Nephron progenitor cell (in vitro differentiated cells): ENCODE measurements at regions not wholly inside any gene's neighbourhood (a gene's known extent, or its start where the extent isn't known, plus 50 kb on each side); places are given as distances from the start of the nearest gene placed in this dataset.
"Not testable (repeated sequence)": the region's sequence is repeated elsewhere in the genome, so short reads cannot be mapped to it uniquely, and the experiment has no call there.

Experiments used
- DNase-seq: peaks from one replicate; pipeline ENCODE4 v3.0.0; 2021
- H3K27ac Mint-ChIP-seq: 2 replicates; pipeline ENCODE4 v1.8.0; 2021; ENCODE audit warnings: mild to moderate bottlenecking, moderate library complexity, mixed read lengths
- H3K27me3 Mint-ChIP-seq: 2 replicates; pipeline ENCODE4 v1.8.0; 2021; ENCODE audit warnings: mild to moderate bottlenecking, low read depth, mixed read lengths; ENCODE audit not compliant: poor library complexity
- H3K36me3 Mint-ChIP-seq: 2 replicates; pipeline ENCODE4 v1.8.0; 2021; ENCODE audit warnings: low read depth, mixed read lengths
- H3K4me1 Mint-ChIP-seq: 2 replicates; pipeline ENCODE4 v1.8.0; 2021; ENCODE audit warnings: mixed read lengths
- H3K4me3 Mint-ChIP-seq: 2 replicates; pipeline ENCODE4 v1.8.0; 2021; ENCODE audit warnings: mild to moderate bottlenecking, moderate library complexity, mixed read lengths
- H3K9me3 Mint-ChIP-seq: 2 replicates; pipeline ENCODE4 v1.8.0; 2021; ENCODE audit warnings: mild to moderate bottlenecking, moderate library complexity, mixed read lengths

GRCh38 chr2:111258318-111258717 lies 137.6 kb downstream of the BCL2L11 start:
- H3K4me3 Mint-ChIP-seq, H3K4me1 Mint-ChIP-seq, H3K36me3 Mint-ChIP-seq, H3K9me3 Mint-ChIP-seq, H3K27me3 Mint-ChIP-seq, H3K27ac Mint-ChIP-seq, DNase-seq: not testable (repeated sequence)

- not testable (repeated sequence) for H3K4me1 Mint-ChIP-seq, H3K9me3 Mint-ChIP-seq, DNase-seq, H3K4me3 Mint-ChIP-seq, H3K27me3 Mint-ChIP-seq, H3K36me3 Mint-ChIP-seq, H3K27ac Mint-ChIP-seq
Observed at GRCh38 chr2:111262627-111263379, 142.1 kb downstream of the BCL2L11 start.

GRCh38 chr2:111263380-111264017 lies 142.8 kb downstream of the BCL2L11 start:
- not testable (repeated sequence) for H3K4me3 Mint-ChIP-seq, H3K27ac Mint-ChIP-seq, H3K36me3 Mint-ChIP-seq

DNA sequence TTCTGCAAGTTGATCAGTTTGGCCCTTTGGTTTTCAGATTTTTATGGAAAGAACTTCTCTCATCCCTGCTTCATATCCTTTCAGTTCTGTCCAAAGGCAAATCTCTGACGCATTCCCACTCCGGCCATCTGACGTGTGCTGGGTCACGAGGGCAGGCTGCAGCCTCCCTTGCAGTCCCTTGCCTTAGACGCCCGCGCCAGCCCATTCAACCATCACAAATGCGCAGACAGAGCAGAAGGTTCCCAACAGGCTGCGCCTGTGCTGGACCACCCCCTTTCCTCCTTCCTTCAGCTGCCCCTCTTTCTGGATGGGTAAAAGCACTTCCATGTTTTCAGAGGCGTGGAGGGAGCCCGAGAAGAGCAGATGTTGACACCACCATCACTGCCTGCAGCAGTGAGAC lies 144.2 kb downstream of the BCL2L11 start:
- not testable (repeated sequence) for H3K9me3 Mint-ChIP-seq, H3K27me3 Mint-ChIP-seq

More at GRCh38 chr2:111263380-111264017, 142.8 kb downstream of the BCL2L11 start:
- not testable (repeated sequence) for H3K4me1 Mint-ChIP-seq, H3K9me3 Mint-ChIP-seq, H3K27me3 Mint-ChIP-seq, DNase-seq

DNA sequence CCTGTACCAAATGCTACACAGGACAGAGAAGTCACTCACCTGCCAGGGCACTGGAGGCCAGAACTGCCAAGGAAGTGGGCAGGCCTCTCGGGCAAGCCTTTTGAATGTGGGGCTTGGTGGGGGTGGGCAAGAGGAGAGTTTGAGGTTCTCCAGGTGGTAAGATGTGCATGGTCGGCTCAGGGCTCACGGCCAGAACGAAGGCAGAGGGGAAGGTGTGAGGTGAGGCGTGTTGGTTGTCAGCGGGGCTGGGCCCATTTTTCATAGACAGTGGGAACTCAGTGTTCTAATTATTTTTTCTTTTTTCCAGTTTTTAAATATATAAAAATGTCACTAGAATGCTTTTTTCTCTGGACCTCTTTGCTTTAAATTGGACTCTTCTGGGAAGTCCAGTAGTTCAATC lies 145.8 kb downstream of the BCL2L11 start:
- H3K36me3 Mint-ChIP-seq, H3K9me3 Mint-ChIP-seq, H3K4me1 Mint-ChIP-seq, DNase-seq, H3K27ac Mint-ChIP-seq, H3K27me3 Mint-ChIP-seq, H3K4me3 Mint-ChIP-seq: not testable (repeated sequence)

More for the DNA sequence above, 144.2 kb downstream of the BCL2L11 start:
- H3K4me1 Mint-ChIP-seq, DNase-seq, H3K36me3 Mint-ChIP-seq, H3K4me3 Mint-ChIP-seq, H3K27ac Mint-ChIP-seq: not testable (repeated sequence)

- H3K27me3 Mint-ChIP-seq, H3K4me3 Mint-ChIP-seq, H3K9me3 Mint-ChIP-seq, H3K36me3 Mint-ChIP-seq, H3K27ac Mint-ChIP-seq, DNase-seq, H3K4me1 Mint-ChIP-seq: not testable (repeated sequence)
Observed at GRCh38 chr2:111267038-111267437, 146.3 kb downstream of the BCL2L11 start.

DNA sequence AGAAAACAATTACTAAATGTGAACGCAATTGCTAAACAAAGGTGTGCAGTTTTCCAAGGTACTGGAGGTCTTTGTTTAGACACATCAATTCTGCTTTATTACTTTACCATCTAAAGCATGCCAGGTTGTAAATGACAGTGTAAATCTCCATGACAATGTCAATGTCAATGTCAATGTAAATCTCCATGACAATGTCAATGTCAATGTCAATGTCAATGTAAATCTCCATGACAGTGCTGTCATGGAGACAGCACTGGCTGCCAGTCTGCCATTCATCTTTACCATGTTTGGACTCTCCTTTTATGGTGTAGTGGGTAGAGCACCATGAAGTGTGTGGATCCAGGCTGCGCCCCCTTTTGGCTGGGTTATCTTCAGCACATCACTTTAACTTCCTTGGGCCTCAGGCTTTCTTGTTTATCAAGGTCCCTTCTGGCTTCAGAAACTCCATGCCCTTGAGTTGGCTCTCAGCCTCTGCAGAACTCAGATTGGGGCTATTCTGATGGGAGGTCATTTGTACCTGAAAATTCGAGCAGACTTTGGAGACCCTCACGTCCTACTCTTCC lies 149.1 kb downstream of the BCL2L11 start:
- not testable (repeated sequence) for DNase-seq, H3K36me3 Mint-ChIP-seq, H3K9me3 Mint-ChIP-seq, H3K27me3 Mint-ChIP-seq, H3K4me1 Mint-ChIP-seq, H3K27ac Mint-ChIP-seq, H3K4me3 Mint-ChIP-seq

DNA sequence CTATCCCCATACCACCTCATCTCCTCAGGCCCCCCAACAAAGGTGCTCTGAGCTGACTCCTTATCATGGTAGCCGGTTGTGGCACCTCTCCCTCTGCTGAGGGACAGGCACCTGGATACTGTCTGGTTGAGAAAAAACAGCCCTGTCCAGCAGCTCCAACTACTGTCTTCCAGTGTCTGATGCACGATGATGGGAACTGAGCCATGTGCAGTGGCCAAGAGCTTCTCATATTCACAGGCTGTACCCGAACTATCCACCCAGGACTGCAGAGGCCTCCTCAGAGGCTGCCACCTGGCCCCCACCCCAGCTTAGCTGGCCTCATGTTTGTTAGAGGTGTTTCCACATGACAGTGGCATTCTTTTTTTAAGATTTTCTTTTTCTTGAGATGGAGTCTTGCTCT lies 149.9 kb downstream of the BCL2L11 start:
- not testable (repeated sequence) for H3K4me3 Mint-ChIP-seq, H3K36me3 Mint-ChIP-seq, H3K27ac Mint-ChIP-seq, H3K4me1 Mint-ChIP-seq, H3K27me3 Mint-ChIP-seq, DNase-seq, H3K9me3 Mint-ChIP-seq

DNA sequence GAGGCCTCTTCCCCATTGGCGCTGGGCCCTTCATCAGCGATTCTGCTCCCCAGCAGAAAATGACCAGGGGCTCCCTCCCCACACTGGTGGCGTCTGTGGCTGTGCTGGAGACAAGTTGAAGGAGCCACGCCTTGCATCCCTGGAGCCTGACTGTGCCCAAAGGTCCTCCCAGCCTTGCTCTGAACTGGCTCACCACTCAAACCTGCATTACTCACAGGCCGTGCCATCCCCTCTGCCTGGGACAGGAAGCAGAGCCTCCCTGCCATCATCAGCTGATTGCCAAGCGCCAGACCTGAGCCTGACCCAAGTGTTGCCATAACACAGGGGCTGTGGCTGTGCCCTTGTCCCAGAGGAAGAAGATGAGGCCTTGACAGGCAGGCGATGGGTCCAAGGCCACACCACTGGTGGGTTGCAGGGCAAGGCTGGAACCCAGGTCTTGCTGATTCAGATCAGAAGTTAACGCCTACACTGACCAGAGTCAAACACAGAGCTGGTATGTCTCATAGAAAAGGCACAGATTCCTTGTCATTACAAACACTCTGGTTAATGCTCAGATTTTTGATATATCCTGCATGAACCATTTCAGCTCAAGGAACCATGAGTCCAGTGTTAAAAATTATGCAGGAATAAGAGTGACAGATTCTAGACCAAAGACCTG lies 151.1 kb downstream of the BCL2L11 start:
- H3K4me3 Mint-ChIP-seq, DNase-seq, H3K27ac Mint-ChIP-seq, H3K27me3 Mint-ChIP-seq, H3K36me3 Mint-ChIP-seq, H3K4me1 Mint-ChIP-seq, H3K9me3 Mint-ChIP-seq: not testable (repeated sequence)

DNA sequence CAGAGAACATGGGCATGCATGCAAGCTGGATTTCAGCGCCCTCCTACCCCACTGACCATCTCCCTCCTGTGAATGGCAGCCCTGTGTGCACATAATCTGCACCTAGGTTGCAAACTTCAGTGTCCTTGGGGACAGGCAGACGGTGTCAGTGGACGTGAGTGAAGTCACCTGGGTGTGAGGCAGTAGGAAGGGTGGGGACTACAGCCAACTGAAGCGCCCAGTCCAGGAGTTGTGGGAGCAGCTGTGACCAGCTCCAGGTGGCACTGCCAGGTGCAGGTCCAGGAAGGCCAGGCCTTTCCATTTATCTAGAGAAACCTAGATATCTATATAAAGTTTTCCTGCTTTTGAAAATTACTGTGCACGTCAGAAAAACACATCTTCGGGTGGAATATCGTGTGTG lies 152.3 kb downstream of the BCL2L11 start:
- not testable (repeated sequence) for H3K4me3 Mint-ChIP-seq, H3K27me3 Mint-ChIP-seq, DNase-seq, H3K27ac Mint-ChIP-seq, H3K36me3 Mint-ChIP-seq, H3K9me3 Mint-ChIP-seq, H3K4me1 Mint-ChIP-seq

DNA sequence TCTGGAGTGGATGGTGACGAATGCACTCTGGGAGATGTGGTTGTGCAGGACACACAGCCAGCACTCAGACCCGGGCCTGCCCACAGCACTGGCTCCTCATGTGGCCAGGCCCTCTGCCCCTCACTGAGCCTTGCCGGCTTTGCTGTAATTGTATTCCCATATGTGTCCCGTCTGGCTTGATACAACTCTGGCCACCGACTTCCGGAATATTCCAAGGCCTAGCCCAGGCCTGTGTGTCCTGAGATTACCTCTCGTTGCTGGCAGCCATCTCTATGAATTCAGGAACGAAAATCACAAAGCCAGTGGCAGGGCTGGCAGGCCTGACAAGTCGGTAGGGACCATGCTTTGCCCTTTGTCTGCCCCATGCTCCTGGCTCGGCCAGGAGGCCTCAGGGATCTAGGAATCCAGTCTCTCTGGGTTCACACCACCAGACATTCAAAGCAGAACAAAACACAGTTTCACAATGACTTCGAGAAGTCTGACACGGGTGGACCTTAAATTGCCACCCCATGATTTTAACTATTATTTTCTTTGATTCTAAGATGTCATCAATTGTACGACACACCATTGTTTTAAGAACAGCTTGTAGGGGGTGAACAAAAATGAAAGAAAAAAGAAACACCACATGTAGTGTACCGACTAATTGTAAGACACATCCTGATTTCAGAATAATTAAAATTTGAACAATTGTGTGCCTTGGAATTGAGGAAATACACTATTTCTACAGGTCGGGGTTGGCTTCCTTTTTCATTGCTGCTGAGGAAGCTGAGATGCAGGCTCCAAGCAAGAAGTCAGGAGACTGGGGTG lies 154.5 kb downstream of the BCL2L11 start:
- not testable (repeated sequence) for H3K4me1 Mint-ChIP-seq, H3K4me3 Mint-ChIP-seq, H3K27ac Mint-ChIP-seq, H3K9me3 Mint-ChIP-seq, H3K27me3 Mint-ChIP-seq, H3K36me3 Mint-ChIP-seq, DNase-seq

DNA sequence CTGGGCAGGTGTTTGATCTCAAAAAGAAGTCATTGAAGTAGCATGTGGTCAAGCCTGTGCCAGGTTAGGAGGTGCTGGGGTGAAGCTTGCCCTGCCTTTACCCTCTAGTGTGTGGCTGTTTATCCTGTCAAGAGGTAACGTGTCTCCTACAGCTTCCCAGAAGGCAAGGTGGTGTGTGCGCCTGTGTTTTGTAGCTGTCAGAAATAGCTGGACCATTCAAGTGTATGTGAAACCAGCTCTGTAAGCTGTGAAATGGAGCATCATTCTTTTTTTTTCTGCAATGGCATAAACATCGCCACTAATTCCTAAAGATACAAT lies 155.1 kb downstream of the BCL2L11 start:
- DNase-seq, H3K27me3 Mint-ChIP-seq, H3K4me1 Mint-ChIP-seq, H3K9me3 Mint-ChIP-seq, H3K27ac Mint-ChIP-seq, H3K36me3 Mint-ChIP-seq, H3K4me3 Mint-ChIP-seq: not testable (repeated sequence)

GRCh38 chr2:111278133-111278532 lies 157.4 kb downstream of the BCL2L11 start:
- not testable (repeated sequence) for H3K27ac Mint-ChIP-seq

GRCh38 chr2:111280709-111281286 lies 160.1 kb downstream of the BCL2L11 start:
- H3K36me3 Mint-ChIP-seq, H3K4me3 Mint-ChIP-seq, H3K4me1 Mint-ChIP-seq, H3K9me3 Mint-ChIP-seq, H3K27ac Mint-ChIP-seq, H3K27me3 Mint-ChIP-seq, DNase-seq: not testable (repeated sequence)

More at GRCh38 chr2:111278133-111278532, 157.4 kb downstream of the BCL2L11 start:
- not testable (repeated sequence) for H3K9me3 Mint-ChIP-seq, H3K27me3 Mint-ChIP-seq, H3K36me3 Mint-ChIP-seq, DNase-seq, H3K4me1 Mint-ChIP-seq, H3K4me3 Mint-ChIP-seq
